CD4-positive, alpha-beta T cell treated with Interleukin-17A for 1 hour (primary cell): ENCODE measurements at regions not wholly inside any gene's neighbourhood (a gene's known extent, or its start where the extent isn't known, plus 50 kb on each side); places are given as distances from the start of the nearest gene placed in this dataset.

ENCODE experiments used
- DNase-seq: peaks from one replicate; pipeline ENCODE4 v3.0.0-alpha.2; 2020

- DNase-seq, result no peak
These were observed 360.4 kb upstream of the NR5A2 start for GRCh38 chr1:199667089-199667488.

GRCh38 chr1:199669916-199670315, 357.6 kb upstream of the NR5A2 start:
- no peak for DNase-seq

GRCh38 chr1:199671684-199672083, 355.8 kb upstream of the NR5A2 start:
- no peak for DNase-seq

- DNase-seq, result no peak
These were observed 351.6 kb upstream of the NR5A2 start for GRCh38 chr1:199675937-199676336.

- DNase-seq, result no peak
These were observed 348.7 kb upstream of the NR5A2 start for GRCh38 chr1:199678771-199679170.

- no peak for DNase-seq
These were observed 345.4 kb upstream of the NR5A2 start for GRCh38 chr1:199682081-199682480.

GRCh38 chr1:199684686-199685273, 342.7 kb upstream of the NR5A2 start:
- DNase-seq, result peak; percentile 38

- no peak for DNase-seq
These were observed 342.1 kb upstream of the NR5A2 start for GRCh38 chr1:199685369-199685768.

- no peak for DNase-seq
These were observed 340.2 kb upstream of the NR5A2 start for GRCh38 chr1:199687321-199687720.

GRCh38 chr1:199688133-199688676, 339.3 kb upstream of the NR5A2 start:
- DNase-seq, result no peak

GRCh38 chr1:199688774-199689173, 338.7 kb upstream of the NR5A2 start:
- DNase-seq, result no peak

GRCh38 chr1:199690496-199690895, 337.0 kb upstream of the NR5A2 start:
- DNase-seq, result no peak

GRCh38 chr1:199691540-199691939, 336.0 kb upstream of the NR5A2 start:
- no peak for DNase-seq

- no peak for DNase-seq
These were observed 333.8 kb upstream of the NR5A2 start for GRCh38 chr1:199693724-199694123.

GRCh38 chr1:199696225-199696624, 331.3 kb upstream of the NR5A2 start:
- no peak for DNase-seq

GRCh38 chr1:199698222-199698621, 329.3 kb upstream of the NR5A2 start:
- DNase-seq, result no peak

GRCh38 chr1:199700551-199700950, 327.0 kb upstream of the NR5A2 start:
- no peak for DNase-seq

GRCh38 chr1:199701726-199702125, 325.8 kb upstream of the NR5A2 start:
- no peak for DNase-seq

GRCh38 chr1:199704231-199704630, 323.3 kb upstream of the NR5A2 start:
- DNase-seq, result no peak

- DNase-seq, result no peak
These were observed 321.7 kb upstream of the NR5A2 start for GRCh38 chr1:199705825-199706224.

- DNase-seq, result no peak
These were observed 320.5 kb upstream of the NR5A2 start for GRCh38 chr1:199706826-199707606.

- DNase-seq, result no peak
These were observed 316.5 kb upstream of the NR5A2 start for GRCh38 chr1:199710974-199711373.

GRCh38 chr1:199716729-199717128, 310.8 kb upstream of the NR5A2 start:
- no peak for DNase-seq

- no peak for DNase-seq
These were observed 308.2 kb upstream of the NR5A2 start for GRCh38 chr1:199719156-199719842.
